Cardiac muscle cell (in vitro differentiated cells and primary cell): ENCODE measurements at regions not wholly inside any gene's neighbourhood (a gene's known extent, or its start where the extent isn't known, plus 50 kb on each side); places are given as distances from the start of the nearest gene placed in this dataset.
"Not testable (repeated sequence)": the region's sequence is repeated elsewhere in the genome, so short reads cannot be mapped to it uniquely, and the experiment has no call there.

Experiments
- DNase-seq, 2 donors: peaks; one replicate each; pipeline versions ENCODE4 v3.0.0 to v3.0.0-alpha.2; 2010 to 2017; ENCODE audit warnings: low read depth in 1 of 2, low spot score in 1 of 2
- H3K27ac ChIP-seq: fragments of 200-600 bp; sonication (generic); 2 replicates; pipeline ENCODE4 v1.5.1; 2016
- H3K27me3 ChIP-seq: fragments of 200-600 bp; sonication (generic); 2 replicates; pipeline ENCODE4 v1.6.0; 2016; ENCODE audit warnings: control low read depth
- H3K36me3 ChIP-seq: fragments of 200-600 bp; sonication (generic); 2 replicates; pipeline ENCODE4 v1.5.1; 2016; ENCODE audit warnings: control low read depth
- H3K4me1 ChIP-seq: fragments of 200-600 bp; sonication (generic); 2 replicates; pipeline ENCODE4 v1.8.1; 2017; ENCODE audit warnings: low read depth, mild to moderate bottlenecking, mixed run types
- H3K4me3 ChIP-seq: fragments of 200-600 bp; sonication (generic); 2 replicates; pipeline ENCODE4 v1.5.1; 2016; ENCODE audit warnings: mild to moderate bottlenecking
- H3K9me3 ChIP-seq: fragments of 200-600 bp; sonication (generic); 2 replicates; pipeline ENCODE4 v1.5.1; 2017; ENCODE audit warnings: low read depth, mild to moderate bottlenecking, control low read depth
- CTCF ChIP-seq: IDR thresholded peaks from 2 replicates; pipeline ENCODE4 v1.5.1; 2012; ENCODE audit warnings: low read depth, mild to moderate bottlenecking, low read length

GRCh38 chr6:92989656-92990055 is 429.7 kb downstream of the EPHA7 start:
- H3K4me1 ChIP-seq = no peaks in the 10 kb centered on the region
- no peak overlapping the region for H3K27ac ChIP-seq
- TF ChIP-seq CTCF = no peak
- no peaks in the 10 kb centered on the region for H3K27me3 ChIP-seq
- no peaks in the 10 kb centered on the region for H3K9me3 ChIP-seq
- H3K36me3 ChIP-seq = no peaks in the 10 kb centered on the region
- no peak overlapping the region for H3K4me3 ChIP-seq
- peak in 1 of 2 donors; percentile 15 for DNase-seq

- peak; percentile 16 to 56 for DNase-seq
- Histone ChIP-seq H3K27me3 (no peaks in the 10 kb centered on the region), H3K9me3 (no peaks in the 10 kb centered on the region), H3K4me3 (no peak overlapping the region), H3K27ac (no peak overlapping the region), H3K4me1 (no peaks in the 10 kb centered on the region), H3K36me3 (no peaks in the 10 kb centered on the region)
- no peak for TF ChIP-seq CTCF
Measured at GRCh38 chr6:92979281-92979680, 440.1 kb downstream of the EPHA7 start.

- no peaks in the 10 kb centered on the region for H3K27me3 ChIP-seq
- no peaks in the 10 kb centered on the region for H3K9me3 ChIP-seq
- no peak for TF ChIP-seq CTCF
- no peak overlapping the region for H3K27ac ChIP-seq
- H3K4me3 ChIP-seq = no peak overlapping the region
- no peaks in the 10 kb centered on the region for H3K4me1 ChIP-seq
- DNase-seq = no peak
- H3K36me3 ChIP-seq = no peaks in the 10 kb centered on the region
Measured at GRCh38 chr6:92977018-92977417, 442.3 kb downstream of the EPHA7 start.

GRCh38 chr6:92967362-92967761 is 452.0 kb downstream of the EPHA7 start:
- TF ChIP-seq CTCF = no peak
- Histone ChIP-seq H3K27ac (no peak overlapping the region), H3K4me1 (peaks cover 35% of the 10 kb centered on the region), H3K9me3 (no peaks in the 10 kb centered on the region), H3K4me3 (no peak overlapping the region), H3K36me3 (no peaks in the 10 kb centered on the region), H3K27me3 (no peaks in the 10 kb centered on the region)
- no peak for DNase-seq

- Histone ChIP-seq H3K4me1 (peaks cover 35% of the 10 kb centered on the region), H3K9me3 (no peaks in the 10 kb centered on the region), H3K27ac (no peak overlapping the region), H3K27me3 (no peaks in the 10 kb centered on the region), H3K36me3 (no peaks in the 10 kb centered on the region), H3K4me3 (no peak overlapping the region)
- no peak for DNase-seq
- TF ChIP-seq CTCF = no peak
Measured at GRCh38 chr6:92962846-92963245, 456.5 kb downstream of the EPHA7 start.

GRCh38 chr6:92952111-92952510 is 467.2 kb downstream of the EPHA7 start:
- H3K36me3 ChIP-seq, H3K4me1 ChIP-seq, H3K27ac ChIP-seq, DNase-seq, H3K4me3 ChIP-seq, H3K27me3 ChIP-seq, H3K9me3 ChIP-seq: not testable (repeated sequence)
